Stimulated activated naive B cell treated with anti-CD40 and anti-IgM and Interleukin-4, amounts not matched to agents 10 μg/mL and 1 μg/mL and 100 μg/mL, for 72 hours (primary cell): ENCODE measurements at regions not wholly inside any gene's neighbourhood (a gene's known extent, or its start where the extent isn't known, plus 50 kb on each side); places are given as distances from the start of the nearest gene placed in this dataset.

Source experiments
- ATAC-seq, 2 donors: fragments of 150-1000 bp; cut with Tn5 transposase; replicated peaks; 2 replicates each; pipeline ENCODE4 v1.10.0; 2021; ENCODE audit warnings: moderate library complexity in 1 of 2
- DNase-seq: peaks from one replicate; pipeline ENCODE4 v3.0.0; 2021
- H3K27ac Mint-ChIP-seq: one replicate; pipeline ENCODE4 v1.8.0; 2022; ENCODE audit warnings: mild to moderate bottlenecking, mixed read lengths
- H3K27me3 Mint-ChIP-seq, 2 donors: one replicate each; pipeline ENCODE4 v1.8.0; 2022; ENCODE audit warnings: mixed read lengths in 2 of 2
- H3K36me3 Mint-ChIP-seq, 2 donors: one replicate each; pipeline ENCODE4 v1.8.0; 2022; ENCODE audit warnings: mixed read lengths in 2 of 2, mild to moderate bottlenecking in 1 of 2
- H3K4me1 Mint-ChIP-seq, 2 donors: one replicate each; pipeline ENCODE4 v1.8.0; 2022; ENCODE audit warnings: mixed read lengths in 2 of 2, mild to moderate bottlenecking in 1 of 2
- H3K4me3 Mint-ChIP-seq, 2 donors: one replicate each; pipeline ENCODE4 v1.8.0; 2022; ENCODE audit warnings: mild to moderate bottlenecking in 2 of 2, mixed read lengths in 2 of 2, moderate library complexity in 1 of 2
- H3K9me3 Mint-ChIP-seq, 2 donors: one replicate each; pipeline ENCODE4 v1.8.0; 2022; ENCODE audit warnings: mixed read lengths in 2 of 2, mild to moderate bottlenecking in 1 of 2

GRCh38 chr7:32318300-32319011 lies 171.7 kb downstream of the LSM5 start:
- Mint-ChIP-seq H3K4me3 (no peak overlapping the region), H3K27ac (no peak overlapping the region), H3K4me1 (no peaks in the 10 kb centered on the region), H3K27me3 (peaks cover 25 to 32% of the 10 kb centered on the region in 2 donors), H3K9me3 (peaks cover 0 to 2% of the 10 kb centered on the region in 2 donors), H3K36me3 (no peaks in the 10 kb centered on the region)
- ATAC-seq (no peak), DNase-seq (no peak)

GRCh38 chr7:32316839-32317238 lies 173.3 kb downstream of the LSM5 start:
- DNase-seq, result no peak
- Mint-ChIP-seq H3K36me3 (no peaks in the 10 kb centered on the region), H3K9me3 (peaks cover 0 to 3% of the 10 kb centered on the region in 2 donors), H3K4me3 (no peak overlapping the region), H3K4me1 (no peaks in the 10 kb centered on the region), H3K27ac (no peak overlapping the region), H3K27me3 (peaks cover 25 to 32% of the 10 kb centered on the region in 2 donors)
- no peak for ATAC-seq

- Mint-ChIP-seq H3K36me3 (no peaks in the 10 kb centered on the region), H3K27ac (no peak overlapping the region), H3K27me3 (peaks cover 25 to 28% of the 10 kb centered on the region in 2 donors), H3K9me3 (peaks cover 0 to 3% of the 10 kb centered on the region in 2 donors), H3K4me1 (no peaks in the 10 kb centered on the region), H3K4me3 (no peak overlapping the region)
- ATAC-seq (no peak), DNase-seq (no peak)
Observed at GRCh38 chr7:32314761-32315160, 175.4 kb downstream of the LSM5 start.

- Mint-ChIP-seq H3K27ac (no peak overlapping the region), H3K36me3 (no peaks in the 10 kb centered on the region), H3K4me3 (no peak overlapping the region), H3K4me1 (peaks cover 8 to 14% of the 10 kb centered on the region in 2 donors), H3K27me3 (peaks cover 40 to 45% of the 10 kb centered on the region in 2 donors), H3K9me3 (peaks cover 0 to 4% of the 10 kb centered on the region in 2 donors)
- DNase-seq (no peak), ATAC-seq (no peak)
Observed at GRCh38 chr7:32301427-32301826, 188.8 kb downstream of the LSM5 start.

GRCh38 chr7:32299133-32299702 lies 191.0 kb downstream of the LSM5 start:
- peaks cover 48 to 53% of the 10 kb centered on the region in 2 donors for H3K27me3 Mint-ChIP-seq
- peak overlapping the region; percentile 43 to 46 for H3K4me3 Mint-ChIP-seq
- H3K27ac Mint-ChIP-seq, result no peak overlapping the region

GRCh38 chr7:32298408-32299132 lies 191.6 kb downstream of the LSM5 start:
- Mint-ChIP-seq H3K27ac (no peak overlapping the region), H3K4me1 (peaks cover 8 to 14% of the 10 kb centered on the region in 2 donors), H3K36me3 (no peaks in the 10 kb centered on the region), H3K4me3 (peak overlapping the region; percentile 43 to 46), H3K27me3 (peaks cover 48 to 60% of the 10 kb centered on the region in 2 donors), H3K9me3 (no peaks in the 10 kb centered on the region)
- no peak for ATAC-seq
- DNase-seq, result no peak

More at GRCh38 chr7:32299133-32299702, 191.0 kb downstream of the LSM5 start:
- DNase-seq (no peak), ATAC-seq (no peak)
- H3K9me3 Mint-ChIP-seq, result no peaks in the 10 kb centered on the region
- H3K36me3 Mint-ChIP-seq, result no peaks in the 10 kb centered on the region
- H3K4me1 Mint-ChIP-seq, result peaks cover 8 to 14% of the 10 kb centered on the region in 2 donors

- Mint-ChIP-seq H3K27ac (no peak overlapping the region), H3K36me3 (no peaks in the 10 kb centered on the region), H3K4me1 (peaks cover 3 to 8% of the 10 kb centered on the region in 2 donors), H3K27me3 (peaks cover 40 to 44% of the 10 kb centered on the region in 2 donors), H3K4me3 (no peak overlapping the region), H3K9me3 (no peaks in the 10 kb centered on the region)
- DNase-seq (no peak), ATAC-seq (no peak)
Observed at GRCh38 chr7:32293833-32294232, 196.3 kb downstream of the LSM5 start.

GRCh38 chr7:32289651-32290414 lies 200.3 kb downstream of the LSM5 start:
- DNase-seq, result no peak
- Mint-ChIP-seq H3K9me3 (no peaks in the 10 kb centered on the region), H3K27ac (no peak overlapping the region), H3K4me1 (no peaks in the 10 kb centered on the region), H3K4me3 (no peak overlapping the region), H3K27me3 (peaks cover 12 to 15% of the 10 kb centered on the region in 2 donors), H3K36me3 (no peaks in the 10 kb centered on the region)
- ATAC-seq, result peak in 1 of 2 donors; percentile 16

- Mint-ChIP-seq H3K9me3 (peaks cover 0 to 1% of the 10 kb centered on the region in 2 donors), H3K36me3 (no peaks in the 10 kb centered on the region), H3K4me3 (no peak overlapping the region), H3K27ac (no peak overlapping the region), H3K4me1 (no peaks in the 10 kb centered on the region), H3K27me3 (peaks cover 5 to 7% of the 10 kb centered on the region in 2 donors)
- ATAC-seq, result no peak
- no peak for DNase-seq
Observed at GRCh38 chr7:32285698-32286097, 204.5 kb downstream of the LSM5 start.

GRCh38 chr7:32283546-32283945 lies 206.6 kb downstream of the LSM5 start:
- no peak for ATAC-seq
- no peak overlapping the region for H3K4me3 Mint-ChIP-seq
- H3K4me1 Mint-ChIP-seq, result no peaks in the 10 kb centered on the region
- peaks cover 0 to 1% of the 10 kb centered on the region in 2 donors for H3K9me3 Mint-ChIP-seq
- H3K36me3 Mint-ChIP-seq, result no peaks in the 10 kb centered on the region
- H3K27me3 Mint-ChIP-seq, result peaks cover 0 to 7% of the 10 kb centered on the region in 2 donors
- no peak for DNase-seq
- H3K27ac Mint-ChIP-seq, result no peak overlapping the region

- DNase-seq, result no peak
- Mint-ChIP-seq H3K36me3 (no peaks in the 10 kb centered on the region), H3K9me3 (peaks cover 0 to 3% of the 10 kb centered on the region in 2 donors), H3K27me3 (peaks cover 0 to 13% of the 10 kb centered on the region in 2 donors), H3K4me3 (no peak overlapping the region), H3K27ac (no peak overlapping the region), H3K4me1 (peaks cover 2 to 8% of the 10 kb centered on the region in 2 donors)
- no peak for ATAC-seq
Observed at GRCh38 chr7:32279500-32279899, 209.3 kb upstream of the PDE1C start.

GRCh38 chr7:32275216-32276009 lies 205.2 kb upstream of the PDE1C start:
- Mint-ChIP-seq H3K36me3 (no peaks in the 10 kb centered on the region), H3K27me3 (peaks cover 0 to 9% of the 10 kb centered on the region in 2 donors), H3K27ac (no peak overlapping the region), H3K4me3 (no peak overlapping the region), H3K9me3 (peaks cover 0 to 3% of the 10 kb centered on the region in 2 donors), H3K4me1 (peaks cover 2 to 8% of the 10 kb centered on the region in 2 donors)
- peak; percentile 69 to 77 for ATAC-seq
- DNase-seq, result no peak

- H3K36me3 Mint-ChIP-seq, result no peaks in the 10 kb centered on the region
- DNase-seq (no peak), ATAC-seq (peak; percentile 68 to 77)
- peaks cover 0 to 3% of the 10 kb centered on the region in 2 donors for H3K9me3 Mint-ChIP-seq
- peaks cover 2 to 8% of the 10 kb centered on the region in 2 donors for H3K4me1 Mint-ChIP-seq
- H3K4me3 Mint-ChIP-seq, result no peak overlapping the region
- no peak overlapping the region for H3K27ac Mint-ChIP-seq
- H3K27me3 Mint-ChIP-seq, result peaks cover 0 to 9% of the 10 kb centered on the region in 2 donors
Observed at GRCh38 chr7:32273297-32273696, 203.1 kb upstream of the PDE1C start.
